ENCODE measurements at regions not wholly inside any gene's neighbourhood (a gene's known extent, or its start where the extent isn't known, plus 50 kb on each side); places are given as distances from the start of the nearest gene placed in this dataset.
A peak's percentile ranks its signal among the peaks of the same experiment; 100 is the strongest.

GRCh38 chr3:124118397-124118796 is 126.5 kb upstream of the ROPN1 start:
- TF ChIP-seq, protein P1, sequence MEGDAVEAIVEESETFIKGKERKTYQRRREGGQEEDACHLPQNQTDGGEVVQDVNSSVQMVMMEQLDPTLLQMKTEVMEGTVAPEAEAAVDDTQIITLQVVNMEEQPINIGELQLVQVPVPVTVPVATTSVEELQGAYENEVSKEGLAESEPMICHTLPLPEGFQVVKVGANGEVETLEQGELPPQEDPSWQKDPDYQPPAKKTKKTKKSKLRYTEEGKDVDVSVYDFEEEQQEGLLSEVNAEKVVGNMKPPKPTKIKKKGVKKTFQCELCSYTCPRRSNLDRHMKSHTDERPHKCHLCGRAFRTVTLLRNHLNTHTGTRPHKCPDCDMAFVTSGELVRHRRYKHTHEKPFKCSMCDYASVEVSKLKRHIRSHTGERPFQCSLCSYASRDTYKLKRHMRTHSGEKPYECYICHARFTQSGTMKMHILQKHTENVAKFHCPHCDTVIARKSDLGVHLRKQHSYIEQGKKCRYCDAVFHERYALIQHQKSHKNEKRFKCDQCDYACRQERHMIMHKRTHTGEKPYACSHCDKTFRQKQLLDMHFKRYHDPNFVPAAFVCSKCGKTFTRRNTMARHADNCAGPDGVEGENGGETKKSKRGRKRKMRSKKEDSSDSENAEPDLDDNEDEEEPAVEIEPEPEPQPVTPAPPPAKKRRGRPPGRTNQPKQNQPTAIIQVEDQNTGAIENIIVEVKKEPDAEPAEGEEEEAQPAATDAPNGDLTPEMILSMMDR (IDR thresholded peaks at IDR 0.05; ENCODE audit: insufficient read depth, low read depth, low read length): no peak
- DNase-seq (ENCODE audit: low read depth): peak; percentile 20
- H3K4me3 ChIP-seq (ENCODE audit: low read depth, low read length): no peak overlapping the region

DNA sequence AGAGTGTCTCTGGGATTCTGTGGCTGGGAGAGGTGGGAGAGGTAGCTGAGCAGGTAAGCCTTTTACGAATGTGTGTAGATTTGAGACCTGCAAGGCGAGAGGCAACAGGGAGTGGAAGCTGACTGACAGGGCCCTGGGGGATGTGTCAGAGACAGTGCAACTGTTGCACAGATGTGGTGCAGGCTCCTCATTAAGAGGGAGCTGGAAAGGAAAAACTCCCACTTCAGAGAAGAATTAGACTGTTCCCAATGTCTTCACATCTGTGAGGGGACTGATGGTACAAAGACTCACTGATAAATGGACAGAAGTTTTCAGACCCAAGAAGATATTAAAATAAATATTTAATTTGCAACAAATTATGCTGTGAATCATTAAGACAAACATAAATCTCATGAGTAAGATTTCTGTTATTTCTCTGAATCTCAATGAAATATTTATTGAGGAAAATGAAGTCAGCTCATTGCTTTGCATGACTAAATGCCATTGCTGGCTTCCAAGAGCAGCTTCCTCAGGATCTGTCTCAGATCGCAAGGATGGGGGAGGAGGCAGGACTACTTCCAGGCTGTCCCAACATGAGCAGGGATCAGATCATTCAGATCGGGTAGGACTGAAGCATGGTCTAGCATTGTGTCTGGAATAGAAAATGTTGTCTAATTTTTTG is 127.3 kb upstream of the ROPN1 start:
- no peak overlapping the region for H3K4me3 ChIP-seq (ENCODE audit: low read depth, low read length)
- TF ChIP-seq, protein P1 (IDR thresholded peaks at IDR 0.05; ENCODE audit: insufficient read depth, low read depth, low read length): no peak
- DNase-seq (ENCODE audit: low read depth): peak; percentile 27

DNA sequence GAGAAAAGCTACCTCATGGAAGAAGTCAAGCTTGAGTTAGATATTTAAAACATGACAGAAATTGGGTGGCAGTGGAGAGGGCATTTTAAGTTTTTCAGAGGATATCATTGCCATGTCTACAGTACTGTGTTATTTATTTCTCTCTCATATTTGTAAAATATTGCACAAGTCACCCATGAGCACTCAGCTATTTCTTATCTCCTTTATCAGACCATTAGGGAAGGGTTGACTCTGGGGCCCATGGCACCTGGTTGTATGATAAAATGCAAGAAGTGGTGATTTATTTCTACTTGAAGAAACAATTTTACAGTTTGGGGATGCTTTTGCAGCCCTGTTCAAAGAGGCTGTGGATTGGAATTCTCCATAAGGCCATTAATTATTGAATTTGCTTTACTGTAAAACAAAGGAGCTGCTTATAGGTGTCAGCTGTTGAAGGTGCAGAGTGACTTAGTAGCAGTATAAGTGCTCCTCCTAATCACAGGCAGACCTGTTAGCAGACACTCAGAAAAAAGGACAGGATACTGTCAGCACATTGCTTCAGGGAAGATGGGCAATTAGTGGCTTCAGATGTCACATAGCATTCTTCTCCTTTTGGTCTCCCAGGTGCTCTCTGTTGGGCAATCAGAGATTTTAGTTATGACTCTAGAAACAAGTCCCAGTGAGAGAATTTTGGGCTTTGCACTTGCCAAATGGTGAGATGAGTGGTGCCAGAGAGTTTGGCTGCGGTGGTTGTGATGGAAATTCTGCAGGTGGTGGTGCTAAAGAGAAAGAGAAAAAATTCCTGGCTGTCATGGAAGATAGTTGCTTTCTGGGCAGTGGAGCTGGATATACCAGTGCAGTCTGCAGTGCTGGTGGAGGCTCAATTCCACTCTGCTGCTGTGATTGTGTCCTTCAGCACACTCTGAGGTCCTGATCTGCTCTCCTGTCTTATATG is 129.7 kb upstream of the ROPN1 start:
- TF ChIP-seq, protein P1 (IDR thresholded peaks at IDR 0.05; ENCODE audit: insufficient read depth, low read depth, low read length): no peak
- no peak overlapping the region for H3K4me3 ChIP-seq (ENCODE audit: low read depth, low read length)
- DNase-seq (ENCODE audit: low read depth): no peak

GRCh38 chr3:124125315-124125714 is 133.4 kb upstream of the ROPN1 start:
- H3K4me3 ChIP-seq (ENCODE audit: low read depth, low read length): no peak overlapping the region
- TF ChIP-seq, protein P1 (IDR thresholded peaks at IDR 0.05; ENCODE audit: insufficient read depth, low read depth, low read length): no peak
- DNase-seq (ENCODE audit: low read depth): no peak

DNA sequence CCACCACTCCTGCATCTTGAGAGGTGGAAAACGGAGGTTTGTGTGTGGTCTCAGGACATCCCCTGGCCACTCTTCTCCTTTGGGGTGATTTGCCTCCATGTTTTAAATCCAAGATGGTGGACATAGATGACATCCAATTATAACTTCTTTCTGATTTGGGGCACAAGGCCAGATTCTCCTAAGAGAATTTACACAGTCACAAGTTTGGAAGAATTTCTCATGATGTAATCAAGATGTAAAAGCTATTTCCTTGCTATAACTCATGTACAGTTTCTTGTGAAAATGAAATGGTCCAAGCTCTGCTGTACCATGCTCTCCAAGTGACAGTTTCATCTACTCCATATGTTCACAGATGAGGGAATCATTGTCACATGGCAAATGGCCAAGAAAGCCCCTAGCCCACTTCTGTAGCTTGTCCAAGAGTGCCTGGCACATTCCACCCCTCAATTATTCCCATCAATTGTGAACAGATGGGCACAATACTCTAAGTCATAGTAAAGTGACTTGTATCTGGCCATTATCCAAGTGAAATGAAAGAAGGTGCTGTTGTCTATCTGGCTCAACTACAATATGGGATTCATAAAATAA is 134.6 kb upstream of the ROPN1 start:
- H3K4me3 ChIP-seq (ENCODE audit: low read depth, low read length): no peak overlapping the region
- TF ChIP-seq, protein P1 (IDR thresholded peaks at IDR 0.05; ENCODE audit: insufficient read depth, low read depth, low read length): no peak
- DNase-seq (ENCODE audit: low read depth): no peak

GRCh38 chr3:124131158-124131557 is 139.2 kb upstream of the ROPN1 start:
- no peak for DNase-seq (ENCODE audit: low read depth)
- H3K4me3 ChIP-seq (ENCODE audit: low read depth, low read length): no peak overlapping the region
- TF ChIP-seq, protein P1 (IDR thresholded peaks at IDR 0.05; ENCODE audit: insufficient read depth, low read depth, low read length): no peak
